SJSA1 (cell line): ENCODE measurements at regions not wholly inside any gene's neighbourhood (a gene's known extent, or its start where the extent isn't known, plus 50 kb on each side); places are given as distances from the start of the nearest gene placed in this dataset.
A peak's percentile ranks its signal among the peaks of the same experiment; 100 is the strongest.
"Not testable (repeated sequence)": the region's sequence is repeated elsewhere in the genome, so short reads cannot be mapped to it uniquely, and the experiment has no call there.

Experiments used
- DNase-seq, 2 experiments: peaks; one replicate each; pipeline ENCODE4 v3.0.0-alpha.2; 2015 to 2020; ENCODE audit warnings: low spot score in 2 of 2, low read depth in 1 of 2
- H3K27ac ChIP-seq: fragments of 250-450 bp; sonication (Bioruptor Pico); 2 replicates; pipeline ENCODE4 v1.5.1; 2020; ENCODE audit warnings: mild to moderate bottlenecking, moderate library complexity
- H3K27me3 ChIP-seq: fragments of 250-450 bp; sonication (Bioruptor Pico); replicated peaks from 2 replicates; pipeline ENCODE4 v1.5.1; 2020; ENCODE audit warnings: mild to moderate bottlenecking, moderate library complexity
- H3K36me3 ChIP-seq: fragments of 250-450 bp; sonication (Bioruptor Pico); 2 replicates; pipeline ENCODE4 v1.5.1; 2020; ENCODE audit warnings: mild to moderate bottlenecking
- H3K4me1 ChIP-seq: fragments of 250-450 bp; sonication (Bioruptor Pico); replicated peaks from 2 replicates; pipeline ENCODE4 v1.6.1; 2021; ENCODE audit warnings: mild to moderate bottlenecking
- H3K4me3 ChIP-seq: fragments of 250-450 bp; sonication (Bioruptor Pico); 2 replicates; pipeline ENCODE4 v1.5.1; 2020; ENCODE audit warnings: mild to moderate bottlenecking
- H3K9me3 ChIP-seq: fragments of 250-450 bp; sonication (Bioruptor Pico); replicated peaks from 2 replicates; pipeline ENCODE4 v1.5.1; 2020; ENCODE audit warnings: mild to moderate bottlenecking

DNA sequence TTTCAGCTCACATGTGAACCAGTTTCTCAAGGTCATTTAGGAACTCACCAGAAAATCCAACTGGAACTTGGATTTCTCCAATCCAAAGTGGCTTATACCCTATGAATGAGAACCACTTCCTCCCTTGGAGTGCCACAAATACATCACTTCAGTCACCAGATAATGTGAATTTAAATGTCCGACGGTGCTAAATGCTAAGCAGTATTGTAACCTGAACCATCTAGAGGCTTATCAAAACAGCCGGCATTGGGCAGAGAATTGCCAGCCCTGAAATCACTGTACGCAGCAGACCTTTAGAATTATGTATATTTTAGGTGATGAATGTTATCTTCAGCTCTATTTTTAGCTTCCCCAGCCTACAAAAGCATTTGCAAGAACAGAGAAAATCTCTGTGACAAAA is 76.8 kb upstream of the COX20 start:
- no peak for DNase-seq
- H3K36me3 ChIP-seq = no peaks in the 10 kb centered on the region
- H3K9me3 ChIP-seq = no peaks in the 10 kb centered on the region
- no peak overlapping the region for H3K27ac ChIP-seq
- H3K4me1 ChIP-seq = no peaks in the 10 kb centered on the region
- H3K27me3 ChIP-seq = no peaks in the 10 kb centered on the region
- no peak overlapping the region for H3K4me3 ChIP-seq

GRCh38 chr1:244759158-244759557 is 76.3 kb upstream of the COX20 start:
- no peaks in the 10 kb centered on the region for H3K9me3 ChIP-seq
- no peaks in the 10 kb centered on the region for H3K27me3 ChIP-seq

GRCh38 chr1:244760471-244760870 is 75.0 kb upstream of the COX20 start:
- Histone ChIP-seq H3K36me3 (no peaks in the 10 kb centered on the region), H3K9me3 (no peaks in the 10 kb centered on the region), H3K4me1 (no peaks in the 10 kb centered on the region), H3K27ac (no peak overlapping the region), H3K4me3 (no peak overlapping the region), H3K27me3 (no peaks in the 10 kb centered on the region)
- DNase-seq = no peak

More at GRCh38 chr1:244759158-244759557, 76.3 kb upstream of the COX20 start:
- Histone ChIP-seq H3K4me3 (no peak overlapping the region), H3K4me1 (no peaks in the 10 kb centered on the region), H3K27ac (no peak overlapping the region), H3K36me3 (no peaks in the 10 kb centered on the region)
- DNase-seq = no peak

- no peaks in the 10 kb centered on the region for H3K4me1 ChIP-seq
- H3K4me3 ChIP-seq = no peak overlapping the region
- no peaks in the 10 kb centered on the region for H3K36me3 ChIP-seq
- H3K27ac ChIP-seq = no peak overlapping the region
- no peaks in the 10 kb centered on the region for H3K27me3 ChIP-seq
- no peak for DNase-seq
- H3K9me3 ChIP-seq = no peaks in the 10 kb centered on the region
Measured at GRCh38 chr1:244761279-244761678, 74.2 kb upstream of the COX20 start.

DNA sequence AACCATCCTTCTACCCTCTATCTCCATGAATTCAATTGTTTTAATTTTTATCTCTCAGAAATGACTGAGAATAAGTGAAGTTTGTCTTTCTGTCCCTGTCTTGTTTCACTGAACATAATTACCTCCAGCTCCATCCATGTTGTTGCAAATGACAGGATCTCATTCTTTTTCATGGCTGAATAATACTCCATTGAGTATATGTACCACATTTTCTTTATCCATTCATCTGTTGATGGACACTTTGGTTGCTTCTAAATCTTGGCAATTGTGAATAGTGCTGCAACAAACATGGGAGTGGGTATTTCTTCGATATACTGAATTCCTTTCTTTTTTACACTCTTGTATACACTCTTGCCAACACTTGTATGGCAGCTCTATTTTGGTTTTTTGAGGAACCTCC is 72.8 kb upstream of the COX20 start:
- H3K27ac ChIP-seq = no peak overlapping the region
- H3K36me3 ChIP-seq = no peaks in the 10 kb centered on the region
- no peak overlapping the region for H3K4me3 ChIP-seq
- no peaks in the 10 kb centered on the region for H3K27me3 ChIP-seq
- H3K9me3 ChIP-seq = no peaks in the 10 kb centered on the region
- no peaks in the 10 kb centered on the region for H3K4me1 ChIP-seq
- DNase-seq = no peak

GRCh38 chr1:244768186-244768585 is 67.3 kb upstream of the COX20 start:
- no peaks in the 10 kb centered on the region for H3K9me3 ChIP-seq
- no peaks in the 10 kb centered on the region for H3K27me3 ChIP-seq
- no peaks in the 10 kb centered on the region for H3K36me3 ChIP-seq
- H3K27ac ChIP-seq = no peak overlapping the region
- H3K4me1 ChIP-seq = no peaks in the 10 kb centered on the region
- H3K4me3 ChIP-seq = no peak overlapping the region
- no peak for DNase-seq

DNA sequence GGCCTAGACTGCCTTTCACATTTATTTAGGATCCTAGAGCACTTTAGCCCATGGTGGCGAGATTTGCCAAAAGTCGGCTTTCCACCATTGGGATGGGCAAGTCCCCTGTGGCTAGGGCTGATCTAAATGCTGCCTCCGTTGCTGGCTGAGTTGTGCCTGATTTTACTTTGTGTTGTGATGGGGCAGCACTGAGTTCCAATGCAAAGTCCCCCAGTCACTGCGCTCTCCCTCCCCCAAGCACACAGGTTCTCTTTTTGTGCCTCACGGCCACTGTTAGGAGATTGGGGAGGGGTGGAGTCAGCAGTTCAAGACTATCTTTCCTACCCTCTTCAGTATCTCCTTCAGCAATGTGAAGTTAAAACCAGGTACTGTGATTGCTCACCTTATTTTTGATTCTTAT is 66.7 kb upstream of the COX20 start:
- no peak overlapping the region for H3K27ac ChIP-seq
- no peak for DNase-seq
- H3K4me1 ChIP-seq = no peaks in the 10 kb centered on the region
- H3K27me3 ChIP-seq = no peaks in the 10 kb centered on the region
- no peaks in the 10 kb centered on the region for H3K36me3 ChIP-seq
- no peaks in the 10 kb centered on the region for H3K9me3 ChIP-seq
- no peak overlapping the region for H3K4me3 ChIP-seq

DNA sequence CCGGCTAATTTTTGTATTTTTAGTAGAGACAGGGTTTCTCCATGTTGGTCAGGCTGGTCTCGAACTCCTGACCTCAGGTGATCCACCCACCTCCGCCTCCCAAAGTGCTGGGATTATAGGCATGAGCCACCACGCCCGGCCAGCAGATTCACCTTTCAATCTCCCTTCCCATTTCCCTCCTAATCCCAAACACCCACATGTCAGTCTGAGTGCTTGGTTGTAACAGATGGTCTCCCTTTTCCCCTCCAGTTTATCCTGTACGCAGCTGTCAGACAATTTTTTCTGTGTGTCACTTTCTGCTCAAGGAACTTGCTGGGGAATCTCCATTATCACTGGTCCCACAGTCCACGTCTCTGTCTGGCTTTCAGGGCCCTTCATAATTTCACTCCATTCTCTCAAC is 64.9 kb upstream of the COX20 start:
- not testable (repeated sequence) for H3K9me3 ChIP-seq, H3K27ac ChIP-seq, H3K27me3 ChIP-seq, H3K36me3 ChIP-seq, DNase-seq, H3K4me1 ChIP-seq, H3K4me3 ChIP-seq

DNA sequence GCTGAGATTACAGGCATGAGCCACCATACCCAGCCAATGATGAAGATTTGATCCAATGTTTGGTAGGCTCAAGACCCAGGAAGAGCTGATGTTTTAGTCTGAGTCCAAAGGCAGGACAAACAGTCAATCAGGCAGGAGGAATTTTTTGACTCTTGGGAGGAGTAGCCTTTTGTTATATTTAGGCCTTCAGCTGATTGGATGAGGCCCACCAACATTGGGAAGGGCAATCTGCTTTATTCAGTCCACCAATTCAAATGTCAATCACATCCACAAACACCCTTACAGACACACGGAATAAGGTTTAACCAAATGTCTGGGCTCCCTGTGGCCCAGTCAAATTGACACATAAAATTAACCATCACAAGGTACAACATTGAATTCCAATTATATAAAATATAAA is 61.9 kb upstream of the COX20 start:
- no peak for DNase-seq
- no peaks in the 10 kb centered on the region for H3K36me3 ChIP-seq
- H3K9me3 ChIP-seq = no peaks in the 10 kb centered on the region
- H3K27ac ChIP-seq = no peak overlapping the region
- peaks cover 4% of the 10 kb centered on the region for H3K4me1 ChIP-seq
- no peaks in the 10 kb centered on the region for H3K27me3 ChIP-seq
- H3K4me3 ChIP-seq = no peak overlapping the region

DNA sequence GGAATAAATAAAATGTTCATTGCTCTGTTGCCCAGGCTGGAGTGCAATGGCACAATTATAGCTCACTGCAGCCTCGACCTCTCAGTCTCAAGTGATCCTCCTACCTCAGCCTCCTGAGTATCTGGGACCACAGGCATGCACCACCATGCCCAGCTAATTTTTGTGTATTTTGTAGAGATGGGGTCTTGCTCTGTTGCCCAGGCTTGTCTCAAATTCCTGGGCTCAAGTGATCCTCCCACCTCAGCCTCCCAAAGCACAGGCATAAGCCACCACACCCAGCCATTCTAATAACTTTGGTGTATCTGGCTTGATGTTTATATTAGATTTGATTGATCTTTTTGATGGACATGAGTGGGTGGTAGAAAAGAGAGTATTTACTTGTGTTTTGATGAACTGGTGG is 58.7 kb upstream of the COX20 start:
- H3K4me3 ChIP-seq, DNase-seq, H3K4me1 ChIP-seq, H3K36me3 ChIP-seq, H3K27me3 ChIP-seq, H3K9me3 ChIP-seq, H3K27ac ChIP-seq: not testable (repeated sequence)

DNA sequence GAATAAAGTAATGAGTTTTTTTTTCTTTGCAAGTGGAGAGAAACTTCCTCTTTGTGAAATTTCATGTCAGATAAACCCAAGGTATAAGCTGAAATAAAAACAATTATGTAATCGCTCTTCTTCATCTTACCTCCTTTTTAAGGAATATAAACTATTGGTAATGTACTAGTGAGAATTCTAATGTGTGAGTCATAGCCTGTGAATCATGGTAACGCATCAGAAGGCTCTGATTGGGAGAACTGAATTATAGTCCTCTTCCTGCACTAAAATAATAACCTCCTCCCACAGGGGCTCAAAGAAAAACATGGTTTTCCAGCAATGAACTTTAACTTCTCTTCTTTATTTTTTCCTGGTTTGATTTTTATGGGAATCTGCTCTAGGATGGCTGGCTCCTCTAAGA is 57.1 kb upstream of the COX20 start:
- no peaks in the 10 kb centered on the region for H3K27me3 ChIP-seq
- no peaks in the 10 kb centered on the region for H3K9me3 ChIP-seq
- no peak overlapping the region for H3K4me3 ChIP-seq
- DNase-seq = peak in 1 of 2 experiments; percentile 44
- peaks cover 9% of the 10 kb centered on the region for H3K4me1 ChIP-seq
- H3K27ac ChIP-seq = peak overlapping the region; percentile 25; the same call in 1 of the 2 replicates
- no peaks in the 10 kb centered on the region for H3K36me3 ChIP-seq

- Histone ChIP-seq H3K9me3 (no peaks in the 10 kb centered on the region), H3K27ac (no peak overlapping the region)
- DNase-seq = no peak
Measured at GRCh38 chr1:244779410-244779809, 56.0 kb upstream of the COX20 start.

DNA sequence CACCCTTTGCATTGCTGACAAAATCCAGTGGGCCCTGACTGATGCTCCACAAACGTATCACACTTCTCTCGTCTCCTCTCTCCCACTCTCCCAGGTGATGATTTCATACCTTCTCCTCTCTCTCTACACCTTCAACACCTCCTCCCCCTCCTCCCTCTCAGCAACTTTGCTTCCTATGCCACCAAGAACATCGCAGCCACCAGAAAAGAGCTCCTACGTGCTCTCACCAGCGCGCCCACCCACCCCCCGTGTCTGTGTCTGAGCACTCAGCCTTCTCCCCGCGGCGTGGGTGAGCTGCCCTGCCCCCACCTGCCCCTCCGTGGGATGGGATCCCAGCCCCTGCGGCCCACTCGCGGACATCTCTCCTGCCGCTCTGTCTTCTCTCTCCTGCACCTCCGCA is 55.1 kb upstream of the COX20 start:
- Histone ChIP-seq H3K36me3 (no peaks in the 10 kb centered on the region), H3K4me3 (no peak overlapping the region), H3K9me3 (no peaks in the 10 kb centered on the region), H3K27ac (no peak overlapping the region), H3K4me1 (peaks cover 9% of the 10 kb centered on the region), H3K27me3 (no peaks in the 10 kb centered on the region)
- no peak for DNase-seq

More at GRCh38 chr1:244779410-244779809, 56.0 kb upstream of the COX20 start:
- Histone ChIP-seq H3K36me3 (no peaks in the 10 kb centered on the region), H3K4me1 (peaks cover 9% of the 10 kb centered on the region), H3K27me3 (no peaks in the 10 kb centered on the region), H3K4me3 (no peak overlapping the region)

- DNase-seq = no peak
- H3K27ac ChIP-seq = no peak overlapping the region
- no peaks in the 10 kb centered on the region for H3K36me3 ChIP-seq
- H3K4me3 ChIP-seq = no peak overlapping the region
- H3K27me3 ChIP-seq = no peaks in the 10 kb centered on the region
- H3K9me3 ChIP-seq = no peaks in the 10 kb centered on the region
- H3K4me1 ChIP-seq = peaks cover 9% of the 10 kb centered on the region
Measured at GRCh38 chr1:244782056-244782455, 53.4 kb upstream of the COX20 start.

DNA sequence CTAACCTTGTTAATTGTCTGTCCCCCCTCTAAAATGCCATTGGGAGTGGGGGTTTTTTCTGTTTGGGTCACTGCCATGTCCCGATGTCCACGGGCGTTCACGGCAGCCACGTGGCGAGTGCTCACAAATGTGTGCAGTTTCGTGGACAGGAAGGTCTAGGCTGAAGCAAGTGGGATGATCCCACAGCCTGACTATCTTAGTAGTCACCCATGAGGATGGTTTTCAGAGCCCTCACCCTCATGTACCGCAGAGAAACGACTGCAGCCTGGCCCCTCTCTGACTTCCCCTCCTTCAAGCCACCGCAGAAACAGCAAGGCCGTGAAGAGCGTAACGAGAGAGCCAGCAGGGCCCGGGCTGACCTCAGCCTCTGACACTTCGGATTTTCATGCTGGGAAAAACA is 52.3 kb upstream of the COX20 start:
- Histone ChIP-seq H3K36me3 (no peaks in the 10 kb centered on the region), H3K27me3 (no peaks in the 10 kb centered on the region), H3K4me3 (no peak overlapping the region), H3K9me3 (no peaks in the 10 kb centered on the region), H3K27ac (no peak overlapping the region), H3K4me1 (peaks cover 9% of the 10 kb centered on the region)
- DNase-seq = no peak
